Right cardiac atrium (tissue), 5 donors: ENCODE measurements at regions not wholly inside any gene's neighbourhood (a gene's known extent, or its start where the extent isn't known, plus 50 kb on each side); places are given as distances from the start of the nearest gene placed in this dataset.

Source experiments
- ATAC-seq, 2 donors: fragments of 200-7000 bp; cut with Tn5 transposase; one replicate each; pipeline versions ENCODE4 v1.8.0 to v1.9.1; 2020; ENCODE audit warnings: moderate library complexity in 2 of 2, mild to moderate bottlenecking in 1 of 2
- DNase-seq, 3 donors: peaks; one replicate each; pipeline ENCODE4 v3.0.0-alpha.2; 2020
- H3K27ac ChIP-seq: one replicate; pipeline ENCODE4 v1.5.1; 2013; ENCODE audit warnings: mild to moderate bottlenecking, low read length, control low read depth, moderate library complexity
- H3K27me3 ChIP-seq: one replicate; pipeline ENCODE4 v1.6.1; 2013; ENCODE audit not compliant: control insufficient read depth, insufficient read depth
- H3K4me1 ChIP-seq: one replicate; pipeline ENCODE4 v1.6.1; 2013; ENCODE audit warnings: low read length; ENCODE audit not compliant: control insufficient read depth, insufficient read depth
- H3K4me3 ChIP-seq: one replicate; pipeline ENCODE4 v1.5.1; 2013; ENCODE audit warnings: low read length, control low read depth
- H3K9me3 ChIP-seq: one replicate; pipeline ENCODE4 v1.6.1; 2013; ENCODE audit warnings: low read length; ENCODE audit not compliant: control insufficient read depth
- WGBS: extraction: QIAGEN DNeasy Blood & Tissue Kit; methylation state at CpG from one replicate; pipeline ENCODE4 v1.1.7; 2013; 5-methylcytosine and 5-hydroxymethylcytosine counted together
- intact Hi-C, 4 donors: fragments of 100-400 bp; cut with DNase I; formaldehyde crosslinking; loops; one replicate each; pipeline versions ENCODE4 v1.11.0 to v1.14.0; 2022 to 2023
- donor health status: healthy with polysubstance abuse.
- donor health status: DM: no; HTN: yes; CAD: no.
- donor health status: DM: no; HTN: no; CAD: no.
- donor health status: DM: no; HTN: yes; CAD: no; lungs with severe emphysema.
- donor health status: DM: yes; HTN: yes; CAD: no.

- intact Hi-C loops: no loop called here
- WGBS: 96% methylated on average over 4 of the region's 4 CpGs
Measured at GRCh38 chrX:150156615-150157014, 206.5 kb upstream of the MAMLD1 start.

GRCh38 chrX:150157291-150157690 is 205.8 kb upstream of the MAMLD1 start:
- no peak for DNase-seq
- no peak overlapping the region for H3K4me3 ChIP-seq
- H3K9me3 ChIP-seq: no peaks in the 10 kb centered on the region
- no peak for ATAC-seq
- H3K27me3 ChIP-seq: no peaks in the 10 kb centered on the region
- H3K4me1 ChIP-seq: peaks cover 1% of the 10 kb centered on the region
- intact Hi-C loops: no loop called here
- WGBS: 83% methylated on average over 2 of the region's 2 CpGs
- no peak overlapping the region for H3K27ac ChIP-seq

More at GRCh38 chrX:150156615-150157014, 206.5 kb upstream of the MAMLD1 start:
- peaks cover 1% of the 10 kb centered on the region for H3K4me1 ChIP-seq
- H3K27me3 ChIP-seq: no peaks in the 10 kb centered on the region
- no peaks in the 10 kb centered on the region for H3K9me3 ChIP-seq
- ATAC-seq (no peak), DNase-seq (no peak)
- H3K27ac ChIP-seq: no peak overlapping the region
- no peak overlapping the region for H3K4me3 ChIP-seq

- no peaks in the 10 kb centered on the region for H3K27me3 ChIP-seq
- no peak for DNase-seq
- H3K4me3 ChIP-seq: no peak overlapping the region
- ATAC-seq: no peak
- intact Hi-C loops: no loop called here
- H3K9me3 ChIP-seq: no peaks in the 10 kb centered on the region
- H3K27ac ChIP-seq: no peak overlapping the region
- H3K4me1 ChIP-seq: peaks cover 1% of the 10 kb centered on the region
- WGBS: 90% methylated on average over 9 of the region's 9 CpGs
Measured at GRCh38 chrX:150158554-150159332, 204.4 kb upstream of the MAMLD1 start.

- H3K27ac ChIP-seq: no peak overlapping the region
- peaks cover 1% of the 10 kb centered on the region for H3K4me1 ChIP-seq
- H3K4me3 ChIP-seq: no peak overlapping the region
- no peak for ATAC-seq
- no peaks in the 10 kb centered on the region for H3K9me3 ChIP-seq
- intact Hi-C loops: no loop called here
- H3K27me3 ChIP-seq: no peaks in the 10 kb centered on the region
- 92% methylated on average over 3 of the region's 3 CpGs for WGBS
- no peak for DNase-seq
Measured at GRCh38 chrX:150159537-150159936, 203.6 kb upstream of the MAMLD1 start.

GRCh38 chrX:150160656-150161055 is 202.5 kb upstream of the MAMLD1 start:
- ATAC-seq (no peak), DNase-seq (no peak)
- no peaks in the 10 kb centered on the region for H3K27me3 ChIP-seq
- peaks cover 1% of the 10 kb centered on the region for H3K4me1 ChIP-seq
- intact Hi-C loops: no loop called here
- no peaks in the 10 kb centered on the region for H3K9me3 ChIP-seq
- H3K27ac ChIP-seq: no peak overlapping the region
- no peak overlapping the region for H3K4me3 ChIP-seq

- H3K27ac ChIP-seq: no peak overlapping the region
- intact Hi-C loops: no loop called here
- H3K27me3 ChIP-seq: no peaks in the 10 kb centered on the region
- ATAC-seq (no peak), DNase-seq (no peak)
- no peak overlapping the region for H3K4me3 ChIP-seq
- peaks cover 1% of the 10 kb centered on the region for H3K4me1 ChIP-seq
- H3K9me3 ChIP-seq: no peaks in the 10 kb centered on the region
- 90% methylated on average over 1 of the region's 1 CpG for WGBS
Measured at GRCh38 chrX:150161193-150161592, 201.9 kb upstream of the MAMLD1 start.

- intact Hi-C loops: no loop called here
- Histone ChIP-seq H3K4me1 (peaks cover 1% of the 10 kb centered on the region), H3K4me3 (no peak overlapping the region), H3K27me3 (no peaks in the 10 kb centered on the region), H3K27ac (no peak overlapping the region), H3K9me3 (no peaks in the 10 kb centered on the region)
- no peak for ATAC-seq
- 95% methylated on average over 4 of the region's 4 CpGs for WGBS
- no peak for DNase-seq
Measured at GRCh38 chrX:150162141-150162540, 201.0 kb upstream of the MAMLD1 start.

GRCh38 chrX:150163221-150163930 is 199.7 kb upstream of the MAMLD1 start:
- no peaks in the 10 kb centered on the region for H3K9me3 ChIP-seq
- no peaks in the 10 kb centered on the region for H3K27me3 ChIP-seq
- WGBS: 76% methylated on average over 8 of the region's 8 CpGs
- peaks cover 1% of the 10 kb centered on the region for H3K4me1 ChIP-seq
- H3K27ac ChIP-seq: no peak overlapping the region
- no peak overlapping the region for H3K4me3 ChIP-seq
- intact Hi-C loops: no loop called here
- ATAC-seq (no peak), DNase-seq (no peak)

- Histone ChIP-seq H3K27me3 (no peaks in the 10 kb centered on the region), H3K4me1 (peaks cover 1% of the 10 kb centered on the region), H3K4me3 (no peak overlapping the region), H3K9me3 (no peaks in the 10 kb centered on the region), H3K27ac (no peak overlapping the region)
- WGBS: 96% methylated on average over 4 of the region's 4 CpGs
- intact Hi-C loops: no loop called here
- DNase-seq (no peak), ATAC-seq (no peak)
Measured at GRCh38 chrX:150163956-150164726, 199.0 kb upstream of the MAMLD1 start.

- WGBS: 95% methylated on average over 4 of the region's 4 CpGs
- Histone ChIP-seq H3K27me3 (no peaks in the 10 kb centered on the region), H3K4me1 (peaks cover 1% of the 10 kb centered on the region), H3K27ac (no peak overlapping the region), H3K4me3 (no peak overlapping the region), H3K9me3 (no peaks in the 10 kb centered on the region)
- DNase-seq (no peak), ATAC-seq (no peak)
- intact Hi-C loops: no loop called here
Measured at GRCh38 chrX:150164971-150165600, 198.0 kb upstream of the MAMLD1 start.
